ENCODE measurements at regions not wholly inside any gene's neighbourhood (a gene's known extent, or its start where the extent isn't known, plus 50 kb on each side); places are given as distances from the start of the nearest gene placed in this dataset.

DNA sequence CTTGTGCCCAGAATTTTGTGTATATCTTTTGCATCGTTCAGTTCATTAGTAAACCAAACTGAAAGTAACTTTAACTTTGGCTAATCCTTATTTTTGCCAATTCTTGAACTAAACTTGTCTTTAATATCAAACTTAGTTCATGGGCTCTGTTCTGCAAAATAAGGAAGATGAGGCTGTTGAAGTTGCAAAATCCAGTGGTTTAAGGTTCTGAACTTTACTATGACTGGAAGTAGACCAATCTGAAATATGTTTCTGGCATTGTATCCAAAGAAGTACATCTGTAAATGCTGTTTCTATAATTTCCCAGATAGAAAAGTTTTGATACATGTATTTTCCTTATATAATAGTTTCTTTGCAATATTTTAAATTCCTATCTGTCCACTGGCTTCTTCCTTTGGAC, 238.1 kb downstream of the CETN3 start:
- TF ChIP-seq CTCF (IDR thresholded peaks at IDR 0.05): no peak
- no peak for TF ChIP-seq POLR2A (IDR thresholded peaks at IDR 0.05)
- no peak for TF ChIP-seq POLR2AphosphoS5 (IDR thresholded peaks at IDR 0.05)
- no peak for TF ChIP-seq EP300 (IDR thresholded peaks at IDR 0.05)
